IPS-18a (cell line): ENCODE measurements at regions not wholly inside any gene's neighbourhood (a gene's known extent, or its start where the extent isn't known, plus 50 kb on each side); places are given as distances from the start of the nearest gene placed in this dataset.

Experiments
- H3K27ac ChIP-seq: one replicate; pipeline ENCODE4 v1.5.1; 2013; ENCODE audit warnings: low read length
- H3K27me3 ChIP-seq: one replicate; pipeline ENCODE4 v1.6.1; 2013; ENCODE audit warnings: mild to moderate bottlenecking, low read length; ENCODE audit not compliant: control insufficient read depth, insufficient read depth
- H3K36me3 ChIP-seq: one replicate; pipeline ENCODE4 v1.6.1; 2013; ENCODE audit warnings: low read depth, low read length; ENCODE audit not compliant: control insufficient read depth
- H3K4me1 ChIP-seq: one replicate; pipeline ENCODE4 v1.6.1; 2013; ENCODE audit warnings: low read depth, low read length; ENCODE audit not compliant: control insufficient read depth
- H3K4me3 ChIP-seq: one replicate; pipeline ENCODE4 v1.5.1; 2013; ENCODE audit warnings: low read length
- H3K9ac ChIP-seq: one replicate; pipeline ENCODE4 v1.6.1; 2013; ENCODE audit warnings: mild to moderate bottlenecking, low read length, moderate library complexity
- H3K9me3 ChIP-seq: one replicate; pipeline ENCODE4 v1.6.1; 2013; ENCODE audit warnings: low read depth, low read length; ENCODE audit not compliant: control insufficient read depth

- no peak overlapping the region for H3K4me3 ChIP-seq
- no peaks in the 10 kb centered on the region for H3K27me3 ChIP-seq
- no peak overlapping the region for H3K27ac ChIP-seq
- H3K9me3 ChIP-seq = no peaks in the 10 kb centered on the region
- H3K9ac ChIP-seq = no peak overlapping the region
- no peaks in the 10 kb centered on the region for H3K36me3 ChIP-seq
- no peaks in the 10 kb centered on the region for H3K4me1 ChIP-seq
These were observed 860.9 kb upstream of the SLITRK6 start for GRCh38 chr13:86660090-86660489.

- H3K27me3 ChIP-seq = no peaks in the 10 kb centered on the region
- no peaks in the 10 kb centered on the region for H3K4me1 ChIP-seq
- no peaks in the 10 kb centered on the region for H3K36me3 ChIP-seq
- no peaks in the 10 kb centered on the region for H3K9me3 ChIP-seq
- no peak overlapping the region for H3K27ac ChIP-seq
- no peak overlapping the region for H3K4me3 ChIP-seq
- no peak overlapping the region for H3K9ac ChIP-seq
These were observed 866.6 kb upstream of the SLITRK6 start for GRCh38 chr13:86665842-86666241.

- H3K9ac ChIP-seq = no peak overlapping the region
- H3K4me1 ChIP-seq = no peaks in the 10 kb centered on the region
- H3K27ac ChIP-seq = no peak overlapping the region
- no peaks in the 10 kb centered on the region for H3K36me3 ChIP-seq
- H3K27me3 ChIP-seq = no peaks in the 10 kb centered on the region
- no peak overlapping the region for H3K4me3 ChIP-seq
- no peaks in the 10 kb centered on the region for H3K9me3 ChIP-seq
These were observed 874.8 kb upstream of the SLITRK6 start for GRCh38 chr13:86673931-86674431.

GRCh38 chr13:86681223-86681622, 882.0 kb upstream of the SLITRK6 start:
- Histone ChIP-seq H3K27ac (no peak overlapping the region), H3K4me3 (no peak overlapping the region), H3K27me3 (no peaks in the 10 kb centered on the region)

GRCh38 chr13:86684402-86684801, 885.2 kb upstream of the SLITRK6 start:
- no peaks in the 10 kb centered on the region for H3K36me3 ChIP-seq
- no peaks in the 10 kb centered on the region for H3K27me3 ChIP-seq
- no peak overlapping the region for H3K9ac ChIP-seq
- no peak overlapping the region for H3K4me3 ChIP-seq
- no peak overlapping the region for H3K27ac ChIP-seq
- H3K4me1 ChIP-seq = no peaks in the 10 kb centered on the region
- no peaks in the 10 kb centered on the region for H3K9me3 ChIP-seq

More at GRCh38 chr13:86681223-86681622, 882.0 kb upstream of the SLITRK6 start:
- H3K4me1 ChIP-seq = no peaks in the 10 kb centered on the region
- H3K9ac ChIP-seq = no peak overlapping the region
- no peaks in the 10 kb centered on the region for H3K36me3 ChIP-seq
- H3K9me3 ChIP-seq = no peaks in the 10 kb centered on the region

GRCh38 chr13:86689911-86690310, 890.7 kb upstream of the SLITRK6 start:
- no peak overlapping the region for H3K4me3 ChIP-seq
- no peaks in the 10 kb centered on the region for H3K36me3 ChIP-seq
- H3K27me3 ChIP-seq = no peaks in the 10 kb centered on the region
- no peaks in the 10 kb centered on the region for H3K4me1 ChIP-seq
- H3K9ac ChIP-seq = no peak overlapping the region
- H3K27ac ChIP-seq = no peak overlapping the region
- H3K9me3 ChIP-seq = no peaks in the 10 kb centered on the region

- H3K27ac ChIP-seq = no peak overlapping the region
- no peak overlapping the region for H3K9ac ChIP-seq
- no peak overlapping the region for H3K4me3 ChIP-seq
- no peaks in the 10 kb centered on the region for H3K9me3 ChIP-seq
- H3K36me3 ChIP-seq = no peaks in the 10 kb centered on the region
- no peaks in the 10 kb centered on the region for H3K27me3 ChIP-seq
- H3K4me1 ChIP-seq = no peaks in the 10 kb centered on the region
These were observed 893.1 kb upstream of the SLITRK6 start for GRCh38 chr13:86692291-86692690.

- no peak overlapping the region for H3K27ac ChIP-seq
- H3K27me3 ChIP-seq = no peaks in the 10 kb centered on the region
- H3K4me1 ChIP-seq = no peaks in the 10 kb centered on the region
- no peaks in the 10 kb centered on the region for H3K9me3 ChIP-seq
- H3K9ac ChIP-seq = no peak overlapping the region
- no peaks in the 10 kb centered on the region for H3K36me3 ChIP-seq
- H3K4me3 ChIP-seq = no peak overlapping the region
These were observed 910.8 kb upstream of the SLITRK6 start for GRCh38 chr13:86710013-86710412.

GRCh38 chr13:86710896-86711295, 911.7 kb upstream of the SLITRK6 start:
- H3K9me3 ChIP-seq = no peaks in the 10 kb centered on the region
- no peak overlapping the region for H3K9ac ChIP-seq
- no peaks in the 10 kb centered on the region for H3K36me3 ChIP-seq
- H3K27ac ChIP-seq = no peak overlapping the region
- no peaks in the 10 kb centered on the region for H3K4me1 ChIP-seq
- H3K4me3 ChIP-seq = no peak overlapping the region
- no peaks in the 10 kb centered on the region for H3K27me3 ChIP-seq

GRCh38 chr13:86714495-86714894, 915.3 kb upstream of the SLITRK6 start:
- no peak overlapping the region for H3K4me3 ChIP-seq
- no peaks in the 10 kb centered on the region for H3K4me1 ChIP-seq
- H3K9me3 ChIP-seq = no peaks in the 10 kb centered on the region
- no peak overlapping the region for H3K27ac ChIP-seq
- H3K27me3 ChIP-seq = no peaks in the 10 kb centered on the region
- H3K9ac ChIP-seq = no peak overlapping the region
- H3K36me3 ChIP-seq = no peaks in the 10 kb centered on the region

- H3K9ac ChIP-seq = no peak overlapping the region
These were observed 925.9 kb upstream of the SLITRK6 start for GRCh38 chr13:86725105-86725504.

GRCh38 chr13:86729206-86729605, 930.0 kb upstream of the SLITRK6 start:
- H3K36me3 ChIP-seq = no peaks in the 10 kb centered on the region
- no peaks in the 10 kb centered on the region for H3K27me3 ChIP-seq
- no peaks in the 10 kb centered on the region for H3K4me1 ChIP-seq
- no peak overlapping the region for H3K9ac ChIP-seq
- H3K9me3 ChIP-seq = no peaks in the 10 kb centered on the region
- no peak overlapping the region for H3K4me3 ChIP-seq
- no peak overlapping the region for H3K27ac ChIP-seq

More at GRCh38 chr13:86725105-86725504, 925.9 kb upstream of the SLITRK6 start:
- H3K36me3 ChIP-seq = no peaks in the 10 kb centered on the region
- H3K27ac ChIP-seq = no peak overlapping the region
- H3K9me3 ChIP-seq = no peaks in the 10 kb centered on the region
- H3K4me3 ChIP-seq = no peak overlapping the region
- no peaks in the 10 kb centered on the region for H3K4me1 ChIP-seq
- no peaks in the 10 kb centered on the region for H3K27me3 ChIP-seq
